ENCODE measurements at regions not wholly inside any gene's neighbourhood (a gene's known extent, or its start where the extent isn't known, plus 50 kb on each side); places are given as distances from the start of the nearest gene placed in this dataset.

GRCh38 chr16:5735444-5735843 is 637.8 kb upstream of the EEF2KMT start:
- DNase-seq (ENCODE audit: missing footprints): no peak
- ATAC-seq: no peak
- intact Hi-C loops (cut with DNase I): no loop called here

DNA sequence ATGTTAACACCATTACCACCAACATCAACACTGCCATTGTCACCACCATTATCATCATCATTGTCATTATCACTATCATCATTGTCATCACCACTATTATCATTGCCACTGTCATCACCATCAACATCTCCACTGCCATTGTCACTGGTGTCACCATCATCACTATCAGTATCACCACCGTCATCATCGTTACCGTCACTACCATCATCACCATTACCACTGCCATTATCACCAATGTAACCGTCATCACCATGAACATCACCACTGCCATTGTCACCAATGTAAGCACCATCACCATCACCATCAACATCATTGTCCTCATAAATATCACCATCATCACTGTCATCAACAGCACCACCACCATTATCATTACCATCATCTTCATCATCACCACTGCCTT is 633.2 kb upstream of the EEF2KMT start:
- intact Hi-C loops (cut with DNase I): no loop called here
- no peak for ATAC-seq

GRCh38 chr16:5722116-5722619 is 624.6 kb upstream of the EEF2KMT start:
- no peak for DNase-seq (ENCODE audit: missing footprints)
- intact Hi-C loops (cut with DNase I): no loop called here
- no peak for ATAC-seq

More for the DNA sequence above, 633.2 kb upstream of the EEF2KMT start:
- DNase-seq (ENCODE audit: missing footprints): no peak

- DNase-seq (ENCODE audit: missing footprints) (no peak), ATAC-seq (no peak)
- intact Hi-C loops (cut with DNase I): no loop called here
Measured at GRCh38 chr16:5715155-5715554, 617.6 kb upstream of the EEF2KMT start.

DNA sequence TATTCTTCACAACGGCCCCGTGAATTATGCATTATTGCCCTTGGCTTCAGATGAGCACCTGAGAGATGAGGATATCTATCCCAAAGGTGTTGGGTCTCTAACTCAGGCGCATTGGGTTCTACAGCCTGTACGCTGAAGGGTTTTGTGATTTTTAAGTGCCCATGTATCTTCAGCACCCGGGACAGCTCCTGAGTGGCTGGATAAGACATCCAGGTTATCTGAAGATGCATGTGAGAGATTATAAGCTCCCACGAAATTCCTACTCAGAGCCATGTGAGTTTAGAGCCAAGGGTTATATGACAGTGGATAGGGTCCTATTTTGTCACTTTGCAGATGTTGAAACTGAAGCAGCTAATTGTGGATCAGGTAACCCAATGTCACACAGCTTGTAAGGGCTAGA is 612.3 kb upstream of the EEF2KMT start:
- DNase-seq (ENCODE audit: missing footprints): no peak
- ATAC-seq: no peak
- intact Hi-C loops (cut with DNase I): no loop called here

DNA sequence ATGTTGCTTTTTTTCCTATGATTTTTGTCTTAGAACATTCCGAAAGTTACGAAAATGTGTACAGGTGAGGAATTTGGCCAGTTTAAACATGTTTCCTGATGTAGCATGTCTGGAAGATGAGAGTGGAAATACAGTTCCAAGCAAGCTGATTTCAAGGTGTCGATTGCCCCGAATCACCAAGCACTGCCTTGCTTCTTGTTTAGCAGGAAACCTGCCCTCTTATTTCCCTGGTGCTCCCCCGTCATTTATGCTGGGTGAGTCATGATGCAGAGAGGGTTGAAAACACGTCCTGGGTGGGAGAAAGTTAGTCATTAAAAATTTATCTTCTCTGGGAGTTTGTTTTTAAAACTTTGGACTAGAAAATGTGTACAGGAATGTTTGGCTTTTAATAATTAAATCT is 608.6 kb upstream of the EEF2KMT start:
- ATAC-seq (no peak), DNase-seq (ENCODE audit: missing footprints) (no peak)
- intact Hi-C loops (cut with DNase I): no loop called here

- intact Hi-C loops (cut with DNase I): no loop called here
- no peak for ATAC-seq
- DNase-seq (ENCODE audit: missing footprints): no peak
Measured at GRCh38 chr16:5704271-5704670, 606.7 kb upstream of the EEF2KMT start.

- ATAC-seq: no peak
- intact Hi-C loops (cut with DNase I): no loop called here
- no peak for DNase-seq (ENCODE audit: missing footprints)
Measured at GRCh38 chr16:5693426-5693825, 595.8 kb upstream of the EEF2KMT start.

GRCh38 chr16:5681966-5682365 is 584.4 kb upstream of the EEF2KMT start:
- ATAC-seq (no peak), DNase-seq (ENCODE audit: missing footprints) (no peak)
- intact Hi-C loops (cut with DNase I): no loop called here

GRCh38 chr16:5678371-5678770 is 580.8 kb upstream of the EEF2KMT start:
- intact Hi-C loops (cut with DNase I): no loop called here
- ATAC-seq (no peak), DNase-seq (ENCODE audit: missing footprints) (no peak)

- DNase-seq (ENCODE audit: missing footprints): no peak
Measured at GRCh38 chr16:5671421-5671820, 573.8 kb upstream of the EEF2KMT start.

DNA sequence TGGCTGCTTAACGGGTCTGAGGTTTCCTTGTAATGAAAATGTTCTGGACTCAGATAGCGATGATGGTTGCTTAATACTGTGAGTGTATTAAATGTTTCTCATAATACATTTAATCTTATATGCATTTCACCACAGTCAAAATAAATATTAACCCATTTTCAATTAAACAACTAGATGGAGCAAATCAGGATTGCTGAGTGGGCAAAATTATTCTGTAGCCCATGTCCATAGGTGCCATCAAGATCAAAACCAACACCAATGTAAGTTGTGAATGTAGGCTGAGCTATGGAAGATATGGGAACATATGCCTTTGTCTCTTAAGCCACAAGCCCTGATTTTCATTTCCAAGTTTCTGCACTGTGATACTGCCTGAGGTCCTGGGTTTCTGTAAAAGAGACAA is 572.6 kb upstream of the EEF2KMT start:
- ATAC-seq: no peak
- no peak for DNase-seq (ENCODE audit: missing footprints)
- intact Hi-C loops (cut with DNase I): no loop called here

More at GRCh38 chr16:5671421-5671820, 573.8 kb upstream of the EEF2KMT start:
- ATAC-seq: no peak
- intact Hi-C loops (cut with DNase I): no loop called here

DNA sequence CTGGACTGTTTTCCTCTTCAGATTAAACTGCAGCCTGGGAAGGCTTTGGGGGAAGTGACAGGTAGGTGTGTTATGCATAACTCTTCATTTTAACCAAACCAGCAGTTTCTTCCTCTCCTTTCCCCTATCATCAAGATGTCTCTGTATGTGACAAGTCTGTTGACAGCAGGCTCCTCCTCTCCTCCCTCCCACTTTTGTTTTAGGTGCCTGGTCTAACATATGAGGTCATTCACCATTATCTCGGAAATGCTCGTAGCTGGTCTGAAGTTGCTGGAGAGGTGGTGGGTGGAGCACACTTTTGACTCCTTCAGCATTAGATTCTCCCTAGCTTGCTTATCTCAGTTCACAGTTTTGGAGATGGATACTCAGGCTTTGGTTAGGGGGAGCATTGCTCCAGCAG is 571.0 kb upstream of the EEF2KMT start:
- DNase-seq (ENCODE audit: missing footprints): no peak
- ATAC-seq: no peak
- intact Hi-C loops (cut with DNase I): no loop called here

GRCh38 chr16:5665834-5666233 is 568.2 kb upstream of the EEF2KMT start:
- ATAC-seq: no peak
- intact Hi-C loops (cut with DNase I): no loop called here
- DNase-seq (ENCODE audit: missing footprints): no peak

DNA sequence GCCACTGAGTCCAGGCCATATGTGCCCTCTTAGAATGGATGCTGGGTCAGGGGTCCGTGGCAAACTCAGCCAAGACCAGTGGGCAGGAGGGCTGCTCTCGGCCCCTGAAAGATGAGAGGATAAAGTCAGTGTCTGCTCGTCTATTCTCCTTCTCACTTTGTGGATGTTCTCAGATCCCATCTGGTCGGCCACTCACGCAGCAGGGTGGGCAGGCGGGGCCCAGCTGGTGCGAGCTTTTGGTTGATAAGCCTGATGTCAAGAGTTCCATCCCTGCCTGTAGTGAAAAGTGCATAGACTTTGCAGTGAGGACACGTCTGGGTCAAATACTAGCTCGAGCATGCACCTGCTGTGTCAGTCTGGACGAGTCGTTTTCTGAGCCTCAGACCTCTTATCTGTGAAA is 556.2 kb upstream of the EEF2KMT start:
- intact Hi-C loops (cut with DNase I): no loop called here
- ATAC-seq (no peak), DNase-seq (ENCODE audit: missing footprints) (no peak)

- intact Hi-C loops (cut with DNase I): no loop called here
- ATAC-seq: no peak
- no peak for DNase-seq (ENCODE audit: missing footprints)
Measured at GRCh38 chr16:5653041-5653440, 555.4 kb upstream of the EEF2KMT start.

GRCh38 chr16:5649762-5650743 is 552.5 kb upstream of the EEF2KMT start:
- DNase-seq (ENCODE audit: missing footprints) (no peak), ATAC-seq (no peak)
- intact Hi-C loops (cut with DNase I): no loop called here

- intact Hi-C loops (cut with DNase I): no loop called here
- DNase-seq (ENCODE audit: missing footprints) (no peak), ATAC-seq (no peak)
Measured at GRCh38 chr16:5647051-5647450, 549.5 kb upstream of the EEF2KMT start.

DNA sequence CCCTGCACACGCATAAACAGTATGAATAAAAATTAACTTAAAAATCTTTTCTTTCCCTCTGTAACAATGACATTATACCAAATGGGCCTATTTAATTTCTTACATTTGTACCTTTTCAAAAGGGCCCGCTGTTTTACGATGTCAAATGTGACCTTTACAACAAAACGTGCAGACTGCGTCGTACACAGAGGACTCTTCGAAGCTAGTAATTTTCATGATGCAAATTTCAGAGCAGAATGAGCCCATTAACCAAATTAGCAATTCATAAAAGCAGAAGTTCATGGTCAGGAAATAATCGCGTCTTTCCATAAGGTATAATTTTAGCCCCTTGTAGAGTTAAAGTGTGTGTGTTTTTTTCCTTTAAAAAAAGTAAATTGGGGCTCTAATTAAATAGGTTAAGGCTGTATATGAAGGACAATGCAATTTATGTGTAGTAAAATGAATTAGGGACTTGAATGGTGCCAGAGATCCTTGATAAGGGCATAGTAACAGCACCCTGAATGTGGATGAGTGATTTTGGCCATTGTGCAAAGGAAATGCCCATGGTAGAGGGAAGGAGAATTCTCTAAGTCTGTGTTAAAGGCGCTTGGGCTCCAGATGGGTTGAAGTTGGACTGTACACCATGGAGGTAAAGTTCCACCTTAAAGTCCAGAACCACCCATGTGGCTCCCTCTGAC is 546.4 kb upstream of the EEF2KMT start:
- ATAC-seq: no peak
- intact Hi-C loops (cut with DNase I): no loop called here

GRCh38 chr16:5642436-5642835 is 544.8 kb upstream of the EEF2KMT start:
- intact Hi-C loops (cut with DNase I): no loop called here
- ATAC-seq: no peak
- DNase-seq (ENCODE audit: missing footprints): no peak

More for the DNA sequence above, 546.4 kb upstream of the EEF2KMT start:
- no peak for DNase-seq (ENCODE audit: missing footprints)
